ENCODE measurements at regions not wholly inside any gene's neighbourhood (a gene's known extent, or its start where the extent isn't known, plus 50 kb on each side); places are given as distances from the start of the nearest gene placed in this dataset.
"Not testable (repeated sequence)": the region's sequence is repeated elsewhere in the genome, so short reads cannot be mapped to it uniquely, and the experiment has no call there.

GRCh38 chr3:162699291-162699690 lies 1202.7 kb downstream of the OTOL1 start:
- DNase-seq (ENCODE audit: low spot score) (no peak), ATAC-seq (ENCODE audit: insufficient number of reproducible peaks, low FRiP score, low read depth) (no peak)
- no peaks in the 10 kb centered on the region for H3K4me1 ChIP-seq (ENCODE audit: control insufficient read depth in 1 of 2, low read depth in 2 of 2)
- H3K27ac ChIP-seq = no peak overlapping the region
- TF ChIP-seq CTCF (IDR thresholded peaks at IDR 0.05) = no peak
- no peak overlapping the region for H3K4me3 ChIP-seq
- no peaks in the 10 kb centered on the region for H3K27me3 ChIP-seq (replicated peaks; ENCODE audit: insufficient read depth)
- H3K36me3 ChIP-seq = no peaks in the 10 kb centered on the region
- H3K9me3 ChIP-seq = no peaks in the 10 kb centered on the region

DNA sequence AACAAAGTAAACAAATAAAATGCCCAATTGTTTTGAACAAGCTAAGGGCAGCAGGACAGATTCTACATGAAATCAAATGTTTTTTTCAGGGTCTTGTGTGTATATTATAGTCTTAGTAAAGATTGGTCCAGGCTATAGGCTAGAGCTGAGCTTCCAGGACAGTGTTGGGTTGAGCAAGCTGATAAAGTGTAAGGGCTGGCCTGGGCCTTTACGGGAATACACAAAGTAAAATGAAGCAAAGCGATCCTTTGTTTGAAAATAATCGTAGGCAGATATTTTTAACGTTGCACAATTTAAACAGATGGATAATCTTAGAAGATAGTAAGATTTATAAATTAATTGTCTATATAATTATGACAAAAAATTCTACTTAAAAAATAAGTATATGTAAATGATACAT lies 1204.6 kb downstream of the OTOL1 start:
- H3K9me3 ChIP-seq = no peaks in the 10 kb centered on the region
- DNase-seq (ENCODE audit: low spot score) = no peak
- H3K4me1 ChIP-seq (ENCODE audit: control insufficient read depth in 1 of 2, low read depth in 2 of 2) = no peaks in the 10 kb centered on the region
- no peak for ATAC-seq (ENCODE audit: insufficient number of reproducible peaks, low FRiP score, low read depth)
- no peaks in the 10 kb centered on the region for H3K36me3 ChIP-seq
- no peak overlapping the region for H3K4me3 ChIP-seq
- H3K27me3 ChIP-seq (replicated peaks; ENCODE audit: insufficient read depth) = no peaks in the 10 kb centered on the region
- no peak overlapping the region for H3K27ac ChIP-seq
- no peak for TF ChIP-seq CTCF (IDR thresholded peaks at IDR 0.05)

DNA sequence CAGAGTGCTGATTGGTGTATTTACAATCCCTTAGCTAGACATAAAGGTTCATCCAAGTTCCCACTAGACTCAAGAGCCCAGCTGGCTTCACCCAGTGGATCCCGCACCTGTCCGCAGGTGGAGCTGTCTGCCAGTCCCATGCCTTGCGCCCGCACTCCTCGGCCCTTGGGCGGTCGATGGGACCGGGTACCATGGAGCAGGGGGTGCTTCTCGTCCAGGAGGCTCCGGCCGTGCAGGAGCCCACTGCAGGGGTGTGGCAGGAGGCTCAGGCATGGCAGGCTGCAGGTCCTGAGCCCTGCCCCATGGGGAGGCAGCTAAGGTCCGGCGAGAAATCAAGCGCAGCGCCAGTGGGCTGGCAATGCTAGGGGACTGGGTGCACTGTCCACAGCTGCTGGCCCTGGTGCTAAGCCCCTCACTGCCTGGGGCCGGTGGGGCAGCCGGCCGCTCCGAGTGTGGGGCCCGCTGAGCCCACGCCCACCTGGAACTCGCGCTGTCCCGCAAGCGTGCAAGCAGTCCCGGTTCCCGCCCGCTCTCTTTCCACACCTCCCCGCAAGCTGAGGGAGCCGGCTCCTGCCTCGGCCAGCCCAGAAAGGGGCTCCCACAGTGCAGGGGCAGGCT lies 1206.3 kb downstream of the OTOL1 start:
- no peaks in the 10 kb centered on the region for H3K4me1 ChIP-seq (ENCODE audit: control insufficient read depth in 1 of 2, low read depth in 2 of 2)
- H3K27me3 ChIP-seq (replicated peaks; ENCODE audit: insufficient read depth) = no peaks in the 10 kb centered on the region
- no peak overlapping the region for H3K27ac ChIP-seq
- ATAC-seq (ENCODE audit: insufficient number of reproducible peaks, low FRiP score, low read depth) = no peak
- H3K36me3 ChIP-seq = no peaks in the 10 kb centered on the region
- no peak for TF ChIP-seq CTCF (IDR thresholded peaks at IDR 0.05)
- no peak overlapping the region for H3K4me3 ChIP-seq
- H3K9me3 ChIP-seq = no peaks in the 10 kb centered on the region
- DNase-seq (ENCODE audit: low spot score) = no peak

- H3K36me3 ChIP-seq = no peaks in the 10 kb centered on the region
- DNase-seq (ENCODE audit: low spot score) (no peak), ATAC-seq (ENCODE audit: insufficient number of reproducible peaks, low FRiP score, low read depth) (no peak)
- TF ChIP-seq CTCF (IDR thresholded peaks at IDR 0.05) = no peak
- H3K27ac ChIP-seq = no peak overlapping the region
- no peak overlapping the region for H3K4me3 ChIP-seq
- H3K9me3 ChIP-seq = no peaks in the 10 kb centered on the region
- no peaks in the 10 kb centered on the region for H3K4me1 ChIP-seq (ENCODE audit: control insufficient read depth in 1 of 2, low read depth in 2 of 2)
- H3K27me3 ChIP-seq (replicated peaks; ENCODE audit: insufficient read depth) = no peaks in the 10 kb centered on the region
Observed at GRCh38 chr3:162704238-162704637, 1207.6 kb downstream of the OTOL1 start.

DNA sequence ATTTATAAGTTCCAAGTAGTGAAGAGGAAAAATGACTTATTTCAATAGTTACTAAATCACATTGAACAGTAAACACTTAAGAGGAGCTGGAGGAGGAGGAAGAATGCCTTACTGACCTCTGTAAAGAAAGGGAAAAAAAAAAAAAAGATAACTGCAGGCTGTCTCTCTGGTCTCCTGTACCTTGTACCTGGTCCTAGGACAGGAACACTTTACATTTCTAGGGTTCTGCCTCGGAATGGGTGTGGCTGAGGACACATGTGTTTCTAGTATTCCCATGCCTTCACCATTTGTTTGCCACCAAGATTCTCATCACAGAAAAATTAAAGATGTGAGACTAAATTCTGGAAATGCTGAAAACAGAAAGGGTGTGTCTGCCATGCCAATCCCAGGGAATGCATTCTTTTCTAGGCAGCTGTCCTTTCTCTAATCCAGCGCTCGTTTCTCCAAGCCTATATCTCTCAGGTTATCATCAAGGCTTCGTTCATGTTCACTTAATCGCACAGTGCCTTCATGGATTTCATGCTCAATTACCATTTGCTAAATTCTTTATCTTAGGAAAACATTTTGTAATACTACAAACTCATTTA lies 1208.3 kb downstream of the OTOL1 start:
- ATAC-seq (ENCODE audit: insufficient number of reproducible peaks, low FRiP score, low read depth) (no peak), DNase-seq (ENCODE audit: low spot score) (no peak)
- Histone ChIP-seq H3K36me3 (no peaks in the 10 kb centered on the region), H3K9me3 (no peaks in the 10 kb centered on the region), H3K4me3 (no peak overlapping the region), H3K27ac (no peak overlapping the region), H3K27me3 (replicated peaks; ENCODE audit: insufficient read depth) (no peaks in the 10 kb centered on the region), H3K4me1 (ENCODE audit: control insufficient read depth in 1 of 2, low read depth in 2 of 2) (no peaks in the 10 kb centered on the region)
- no peak for TF ChIP-seq CTCF (IDR thresholded peaks at IDR 0.05)

DNA sequence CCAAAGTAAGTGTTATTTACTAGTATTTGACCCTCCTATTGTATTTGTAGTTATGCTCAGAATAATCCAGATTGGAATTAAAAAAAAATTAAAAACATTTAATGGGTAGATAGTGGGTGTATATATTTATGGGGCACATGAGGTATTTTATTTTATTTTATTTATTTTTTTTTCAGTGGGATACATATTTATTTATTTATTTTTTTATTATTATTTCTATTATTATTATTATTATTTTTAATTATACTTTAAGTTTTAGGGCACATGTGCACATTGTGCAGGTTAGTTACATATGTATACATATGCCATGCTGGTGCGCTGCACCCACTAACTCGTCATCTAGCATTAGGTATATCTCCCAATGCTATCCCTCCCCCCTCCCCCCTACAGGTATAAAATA lies 1211.8 kb downstream of the OTOL1 start:
- H3K4me1 ChIP-seq (ENCODE audit: control insufficient read depth in 1 of 2, low read depth in 2 of 2); H3K27ac ChIP-seq; ATAC-seq (ENCODE audit: insufficient number of reproducible peaks, low FRiP score, low read depth); H3K36me3 ChIP-seq; H3K9me3 ChIP-seq; DNase-seq (ENCODE audit: low spot score); H3K4me3 ChIP-seq; H3K27me3 ChIP-seq (replicated peaks; ENCODE audit: insufficient read depth): not testable (repeated sequence)

DNA sequence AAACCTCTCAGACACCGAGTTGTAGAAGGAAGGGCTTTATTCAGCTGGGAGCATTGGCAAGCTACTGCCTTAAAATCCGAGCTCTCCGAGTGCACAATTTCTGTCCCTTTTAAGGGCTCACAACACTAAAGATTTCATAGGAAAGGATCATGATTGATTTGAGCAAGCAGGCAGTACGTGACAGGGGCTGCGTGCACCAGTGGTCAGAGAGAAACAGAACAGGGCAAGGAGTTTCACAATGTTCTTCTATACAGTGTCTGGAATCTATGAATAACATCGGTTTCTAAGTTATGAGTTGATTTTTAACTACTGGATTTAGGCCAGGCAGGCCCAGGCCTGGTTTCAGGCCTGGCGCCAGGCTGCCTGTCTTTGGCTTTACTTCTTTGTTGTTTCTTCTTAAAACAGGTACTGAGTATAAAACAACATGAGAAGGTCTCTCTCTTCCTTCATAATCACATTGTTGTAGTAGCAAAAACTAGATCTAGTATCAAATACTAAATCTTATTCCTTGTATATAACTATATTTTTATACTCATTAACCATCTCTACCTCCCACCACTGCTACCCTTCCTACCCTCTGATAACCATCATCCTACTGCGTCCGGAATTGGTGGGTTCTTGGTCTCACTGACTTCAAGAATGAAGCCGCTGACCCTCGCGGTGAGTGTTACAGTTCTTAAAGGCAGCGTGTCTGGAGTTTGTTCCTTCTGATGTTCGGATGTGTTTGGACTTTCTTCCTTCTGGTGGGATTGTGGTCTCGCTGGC lies 1212.5 kb downstream of the OTOL1 start:
- not testable (repeated sequence) for H3K36me3 ChIP-seq; ATAC-seq (ENCODE audit: insufficient number of reproducible peaks, low FRiP score, low read depth); H3K4me1 ChIP-seq (ENCODE audit: control insufficient read depth in 1 of 2, low read depth in 2 of 2); H3K9me3 ChIP-seq; H3K27me3 ChIP-seq (replicated peaks; ENCODE audit: insufficient read depth)
- Histone ChIP-seq H3K27ac (peak overlapping the region; percentile 22 to 41), H3K4me3 (peak overlapping the region; percentile 21)
- peak; percentile 9 for DNase-seq (ENCODE audit: low spot score)

All from thoracic aorta (tissue), 2 donors.